Pulmonary artery endothelial cell (primary cell): ENCODE measurements at regions not wholly inside any gene's neighbourhood (a gene's known extent, or its start where the extent isn't known, plus 50 kb on each side); places are given as distances from the start of the nearest gene placed in this dataset.

Source experiments
- DNase-seq: peaks from one replicate; pipeline ENCODE4 v3.0.0-alpha.2; 2011; ENCODE audit warnings: low read depth, low spot score

GRCh38 chr1:43008115-43009060 lies 49.7 kb upstream of the SLC2A1 start:
- no peak for DNase-seq
